ENCODE measurements at regions not wholly inside any gene's neighbourhood (a gene's known extent, or its start where the extent isn't known, plus 50 kb on each side); places are given as distances from the start of the nearest gene placed in this dataset.

GRCh38 chrX:6813836-6814370, 279.0 kb upstream of the VCX3A start:
- no peak for DNase-seq
- no peaks in the 10 kb centered on the region for H3K36me3 ChIP-seq
- no peak overlapping the region for H3K4me3 ChIP-seq
- no peaks in the 10 kb centered on the region for H3K27me3 ChIP-seq
- TF ChIP-seq CTCF (IDR thresholded peaks at IDR 0.05) (no peak), POLR2A (IDR thresholded peaks at IDR 0.05) (no peak)
- no peak overlapping the region for H3K27ac ChIP-seq
- no peaks in the 10 kb centered on the region for H3K9me3 ChIP-seq
- H3K4me1 ChIP-seq: no peaks in the 10 kb centered on the region

- Histone ChIP-seq H3K36me3 (no peaks in the 10 kb centered on the region), H3K4me3 (no peak overlapping the region)
Measured at GRCh38 chrX:6812087-6812486, 277.2 kb upstream of the VCX3A start.

GRCh38 chrX:6810776-6811175, 275.9 kb upstream of the VCX3A start:
- no peak for DNase-seq
- no peak overlapping the region for H3K4me3 ChIP-seq
- no peaks in the 10 kb centered on the region for H3K27me3 ChIP-seq
- H3K4me1 ChIP-seq: no peaks in the 10 kb centered on the region
- no peak overlapping the region for H3K27ac ChIP-seq
- TF ChIP-seq POLR2A (IDR thresholded peaks at IDR 0.05) (no peak), CTCF (IDR thresholded peaks at IDR 0.05) (no peak)
- no peaks in the 10 kb centered on the region for H3K36me3 ChIP-seq
- H3K9me3 ChIP-seq: no peaks in the 10 kb centered on the region

More at GRCh38 chrX:6812087-6812486, 277.2 kb upstream of the VCX3A start:
- Histone ChIP-seq H3K27me3 (no peaks in the 10 kb centered on the region), H3K27ac (no peak overlapping the region), H3K4me1 (no peaks in the 10 kb centered on the region), H3K9me3 (no peaks in the 10 kb centered on the region)
- no peak for DNase-seq
- TF ChIP-seq POLR2A (IDR thresholded peaks at IDR 0.05) (no peak), CTCF (IDR thresholded peaks at IDR 0.05) (no peak)

GRCh38 chrX:6803607-6804006, 268.7 kb upstream of the VCX3A start:
- H3K4me1 ChIP-seq: no peaks in the 10 kb centered on the region
- no peaks in the 10 kb centered on the region for H3K36me3 ChIP-seq
- no peaks in the 10 kb centered on the region for H3K9me3 ChIP-seq
- TF ChIP-seq CTCF (IDR thresholded peaks at IDR 0.05): no peak
- TF ChIP-seq POLR2A (IDR thresholded peaks at IDR 0.05): no peak
- no peak overlapping the region for H3K4me3 ChIP-seq
- no peak overlapping the region for H3K27ac ChIP-seq
- no peak for DNase-seq
- H3K27me3 ChIP-seq: no peaks in the 10 kb centered on the region

GRCh38 chrX:6793000-6793399, 258.1 kb upstream of the VCX3A start:
- H3K4me3 ChIP-seq: no peak overlapping the region
- no peaks in the 10 kb centered on the region for H3K9me3 ChIP-seq
- TF ChIP-seq CTCF (IDR thresholded peaks at IDR 0.05) (no peak), POLR2A (IDR thresholded peaks at IDR 0.05) (no peak)
- no peaks in the 10 kb centered on the region for H3K36me3 ChIP-seq
- H3K27me3 ChIP-seq: no peaks in the 10 kb centered on the region
- no peak for DNase-seq
- H3K4me1 ChIP-seq: no peaks in the 10 kb centered on the region
- H3K27ac ChIP-seq: no peak overlapping the region

- Histone ChIP-seq H3K36me3 (no peaks in the 10 kb centered on the region), H3K27ac (no peak overlapping the region), H3K9me3 (no peaks in the 10 kb centered on the region), H3K27me3 (no peaks in the 10 kb centered on the region), H3K4me1 (no peaks in the 10 kb centered on the region), H3K4me3 (no peak overlapping the region)
- TF ChIP-seq CTCF (IDR thresholded peaks at IDR 0.05): no peak
- no peak for TF ChIP-seq POLR2A (IDR thresholded peaks at IDR 0.05)
- no peak for DNase-seq
Measured at GRCh38 chrX:6783912-6784311, 249.0 kb upstream of the VCX3A start.

All from Peyer's patch (tissue), 4 donors.